Ascending aorta (tissue), 2 donors: ENCODE measurements at regions not wholly inside any gene's neighbourhood (a gene's known extent, or its start where the extent isn't known, plus 50 kb on each side); places are given as distances from the start of the nearest gene placed in this dataset.

Source experiments
- DNase-seq, 2 donors: peaks; one replicate each; pipeline ENCODE4 v3.0.0-alpha.2; 2019; ENCODE audit warnings: low spot score in 2 of 2
- H3K27ac ChIP-seq, 2 donors: fragments of 200-600 bp; sonication (generic); one replicate each; pipeline ENCODE4 v1.5.1; 2016 to 2017; ENCODE audit warnings: mild to moderate bottlenecking in 1 of 2
- H3K27me3 ChIP-seq: fragments of 200-600 bp; sonication (generic); one replicate; pipeline ENCODE4 v1.5.1; 2017
- H3K36me3 ChIP-seq, 2 donors: fragments of 200-600 bp; sonication (generic); one replicate each; pipeline ENCODE4 v1.5.1; 2016
- H3K4me1 ChIP-seq, 2 donors: fragments of 200-600 bp; sonication (generic); one replicate each; pipeline ENCODE4 v1.5.1; 2016 to 2017; ENCODE audit warnings: mild to moderate bottlenecking in 1 of 2
- H3K4me3 ChIP-seq, 2 donors: fragments of 200-600 bp; sonication (generic); one replicate each; pipeline ENCODE4 v1.5.1; 2016 to 2017; ENCODE audit warnings: mild to moderate bottlenecking in 1 of 2
- H3K9me3 ChIP-seq, 2 donors: fragments of 200-600 bp; sonication (generic); one replicate each; pipeline ENCODE4 v1.5.1; 2016
- CTCF ChIP-seq, 3 experiments: fragments of 200-600 bp in 2 of 3; fragments of 450-650 bp in 1 of 3; sonication (generic) in 2 of 3; IDR thresholded peaks; one replicate each; pipeline ENCODE4 v1.5.1; 2016 to 2019; ENCODE audit warnings: antibody characterized with exemption in 3 of 3, mild to moderate bottlenecking in 1 of 3, moderate library complexity in 1 of 3
- intact Hi-C: fragments of 100-400 bp; cut with DNase I; formaldehyde crosslinking; loops from one replicate; pipeline ENCODE4 v1.15.1; 2023

GRCh38 chr20:1838556-1839279, 56.5 kb upstream of the SIRPA start:
- Histone ChIP-seq H3K9me3 (no peaks in the 10 kb centered on the region), H3K27ac (no peak overlapping the region), H3K4me3 (no peak overlapping the region), H3K36me3 (no peaks in the 10 kb centered on the region), H3K4me1 (peaks cover 0 to 8% of the 10 kb centered on the region in 2 donors), H3K27me3 (no peaks in the 10 kb centered on the region)
- intact Hi-C loops, result no loop called here
- TF ChIP-seq CTCF (IDR thresholded peaks at IDR 0.05), result no peak
- DNase-seq, result no peak

GRCh38 chr20:1835186-1836035, 59.8 kb upstream of the SIRPA start:
- Histone ChIP-seq H3K9me3 (no peaks in the 10 kb centered on the region), H3K4me3 (no peak overlapping the region), H3K36me3 (no peaks in the 10 kb centered on the region), H3K4me1 (peaks cover 2 to 8% of the 10 kb centered on the region in 2 donors), H3K27ac (no peak overlapping the region), H3K27me3 (no peaks in the 10 kb centered on the region)
- no peak for TF ChIP-seq CTCF (IDR thresholded peaks at IDR 0.05)
- intact Hi-C loops, result no loop called here
- no peak for DNase-seq

GRCh38 chr20:1833728-1834726, 61.2 kb upstream of the SIRPA start:
- no peak overlapping the region for H3K4me3 ChIP-seq
- H3K4me1 ChIP-seq, result peaks cover 8 to 9% of the 10 kb centered on the region in 2 donors
- no peaks in the 10 kb centered on the region for H3K9me3 ChIP-seq
- H3K27ac ChIP-seq, result no peak overlapping the region
- no peak for TF ChIP-seq CTCF (IDR thresholded peaks at IDR 0.05)
- intact Hi-C loops, result no loop called here
- no peaks in the 10 kb centered on the region for H3K36me3 ChIP-seq
- no peak for DNase-seq
- no peaks in the 10 kb centered on the region for H3K27me3 ChIP-seq

GRCh38 chr20:1833216-1833615, 62.0 kb upstream of the SIRPA start:
- Histone ChIP-seq H3K4me1 (peaks cover 8 to 9% of the 10 kb centered on the region in 2 donors), H3K36me3 (no peaks in the 10 kb centered on the region), H3K27me3 (no peaks in the 10 kb centered on the region), H3K9me3 (no peaks in the 10 kb centered on the region), H3K27ac (no peak overlapping the region), H3K4me3 (no peak overlapping the region)
- DNase-seq, result no peak
- intact Hi-C loops, result no loop called here
- no peak for TF ChIP-seq CTCF (IDR thresholded peaks at IDR 0.05)

GRCh38 chr20:1832634-1833033, 62.6 kb upstream of the SIRPA start:
- H3K36me3 ChIP-seq, result no peaks in the 10 kb centered on the region
- no peak overlapping the region for H3K27ac ChIP-seq
- H3K27me3 ChIP-seq, result no peaks in the 10 kb centered on the region
- no peak overlapping the region for H3K4me3 ChIP-seq
- no peak for DNase-seq
- H3K9me3 ChIP-seq, result no peaks in the 10 kb centered on the region
- H3K4me1 ChIP-seq, result peaks cover 8 to 9% of the 10 kb centered on the region in 2 donors
- no peak for TF ChIP-seq CTCF (IDR thresholded peaks at IDR 0.05)
- intact Hi-C loops, result no loop called here
